Liver (tissue), 8 donors: ENCODE measurements at regions not wholly inside any gene's neighbourhood (a gene's known extent, or its start where the extent isn't known, plus 50 kb on each side); places are given as distances from the start of the nearest gene placed in this dataset.

Experiments used
- DNase-seq: peaks from one replicate; pipeline ENCODE4 v3.0.0-alpha.2; 2017; ENCODE audit warnings: low spot score
- H3K27ac ChIP-seq, 2 donors: one replicate each; pipeline ENCODE4 v1.7.0; 2013; ENCODE audit warnings: inconsistent platforms in 2 of 2, low read length in 2 of 2, control low read depth in 1 of 2, low read depth in 1 of 2, mild to moderate bottlenecking in 1 of 2
- H3K27me3 ChIP-seq, 4 donors: one replicate each; pipeline versions ENCODE4 v1.6.1 to v1.7.0; 2013; ENCODE audit warnings: low read length in 3 of 4, inconsistent platforms in 1 of 4, mild to moderate bottlenecking in 1 of 4, moderate library complexity in 1 of 4; ENCODE audit not compliant: control insufficient read depth in 4 of 4, insufficient read depth in 4 of 4
- H3K36me3 ChIP-seq, 4 donors: one replicate each; pipeline versions ENCODE4 v1.6.1 to v1.7.0; 2013; ENCODE audit warnings: low read length in 3 of 4, mild to moderate bottlenecking in 3 of 4, low read depth in 1 of 4, moderate library complexity in 1 of 4; ENCODE audit not compliant: control insufficient read depth in 4 of 4, insufficient read depth in 3 of 4
- H3K4me1 ChIP-seq, 4 donors: one replicate each; pipeline versions ENCODE4 v1.6.1 to v1.7.0; 2013; ENCODE audit warnings: low read length in 3 of 4, mild to moderate bottlenecking in 3 of 4, moderate library complexity in 1 of 4; ENCODE audit not compliant: control insufficient read depth in 4 of 4, insufficient read depth in 4 of 4
- H3K4me3 ChIP-seq, 3 donors: one replicate each; pipeline versions ENCODE4 v1.6.1 to v1.7.0; 2013; ENCODE audit warnings: low read length in 3 of 3, control low read depth in 1 of 3, low read depth in 1 of 3, mild to moderate bottlenecking in 1 of 3
- H3K9ac ChIP-seq, 2 donors: one replicate each; pipeline ENCODE4 v1.7.0; 2013; ENCODE audit warnings: low read length in 2 of 2, mild to moderate bottlenecking in 2 of 2, moderate library complexity in 2 of 2, control low read depth in 1 of 2, low read depth in 1 of 2
- H3K9me3 ChIP-seq, 4 donors: one replicate each; pipeline versions ENCODE4 v1.6.1 to v1.7.0; 2013; ENCODE audit warnings: low read length in 3 of 4; ENCODE audit not compliant: control insufficient read depth in 4 of 4
- EGR1 ChIP-seq, 2 donors: IDR thresholded peaks; 2 replicates each; pipeline ENCODE4 v1.6.1; 2016 to 2018; ENCODE audit warnings: antibody characterized with exemption in 2 of 2, low read depth in 2 of 2
- FOXA1 ChIP-seq: IDR thresholded peaks from 2 replicates; pipeline ENCODE4 v1.6.1; 2016; ENCODE audit warnings: antibody characterized with exemption
- FOXA2 ChIP-seq: IDR thresholded peaks from 2 replicates; pipeline ENCODE4 v1.6.1; 2016; ENCODE audit warnings: antibody characterized with exemption
- GABPA ChIP-seq, 2 donors: IDR thresholded peaks in 1 of 2; conservative IDR thresholded peaks in 1 of 2; 2 replicates each; pipeline ENCODE4 v1.6.1; 2016; ENCODE audit warnings: antibody characterized with exemption in 2 of 2, mild to moderate bottlenecking in 1 of 2, moderate library complexity in 1 of 2
- HNF4A ChIP-seq, 2 donors: conservative IDR thresholded peaks; 2 replicates each; pipeline ENCODE4 v1.6.1; 2016; ENCODE audit warnings: antibody characterized with exemption in 2 of 2, mild to moderate bottlenecking in 2 of 2
- HNF4G ChIP-seq: IDR thresholded peaks from 2 replicates; pipeline ENCODE4 v1.6.1; 2016; ENCODE audit warnings: antibody characterized with exemption
- JUND ChIP-seq, 2 donors: IDR thresholded peaks; 2 replicates each; pipeline ENCODE4 v1.6.1; 2016; ENCODE audit warnings: antibody characterized with exemption in 2 of 2
- NR2F2 ChIP-seq: IDR thresholded peaks from 2 replicates; pipeline ENCODE4 v1.6.1; 2016; ENCODE audit warnings: antibody characterized with exemption
- RAD21 ChIP-seq, 2 donors: IDR thresholded peaks; 2 replicates each; pipeline ENCODE4 v1.6.1; 2016; ENCODE audit warnings: antibody characterized with exemption in 2 of 2, mild to moderate bottlenecking in 2 of 2
- RXRA ChIP-seq, 2 donors: IDR thresholded peaks; 2 replicates each; pipeline ENCODE4 v1.6.1; 2017 to 2018; ENCODE audit warnings: antibody characterized with exemption in 2 of 2, mild to moderate bottlenecking in 1 of 2
- SP1 ChIP-seq: IDR thresholded peaks from 2 replicates; pipeline ENCODE4 v1.6.1; 2018; ENCODE audit warnings: antibody characterized with exemption, mild to moderate bottlenecking
- TAF1 ChIP-seq: conservative IDR thresholded peaks from 2 replicates; pipeline ENCODE4 v1.6.1; 2016; ENCODE audit warnings: antibody characterized with exemption, mild to moderate bottlenecking
- YY1 ChIP-seq: IDR thresholded peaks from 2 replicates; pipeline ENCODE4 v1.6.1; 2016; ENCODE audit warnings: antibody characterized with exemption, mild to moderate bottlenecking
- WGBS: extraction: QIAGEN DNeasy Blood & Tissue Kit; methylation state at CpG from one replicate; pipeline ENCODE4 v1.1.7; 2013; 5-methylcytosine and 5-hydroxymethylcytosine counted together
- TF ChIP-seq, protein P1 (sequence below): IDR thresholded peaks from 2 replicates; pipeline ENCODE4 v1.6.1; 2016; ENCODE audit warnings: antibody characterized with exemption
- TF ChIP-seq, protein P2 (sequence below): IDR thresholded peaks from 2 replicates; pipeline ENCODE4 v1.6.1; 2016; ENCODE audit warnings: antibody characterized with exemption
- TF ChIP-seq, protein P3 (sequence below): IDR thresholded peaks from 2 replicates; pipeline ENCODE4 v1.6.1; 2016; ENCODE audit warnings: antibody characterized with exemption, mild to moderate bottlenecking
- TF ChIP-seq, protein P4 (sequence below): fragments of 150-350 bp; IDR thresholded peaks from 2 replicates; pipeline ENCODE4 v1.5.1; 2017; ENCODE audit warnings: improper control_type of control experiment, low read depth, low read length; ENCODE audit not compliant: missing input control
- TF ChIP-seq, protein P5 (sequence below): IDR thresholded peaks from 2 replicates; pipeline ENCODE4 v1.6.1; 2016; ENCODE audit warnings: antibody characterized with exemption
- donor health status: healthy.
- donor health status: healthy.
- donor health status: healthy.
- donor health status: healthy.
- donor health status: healthy.

DNA sequence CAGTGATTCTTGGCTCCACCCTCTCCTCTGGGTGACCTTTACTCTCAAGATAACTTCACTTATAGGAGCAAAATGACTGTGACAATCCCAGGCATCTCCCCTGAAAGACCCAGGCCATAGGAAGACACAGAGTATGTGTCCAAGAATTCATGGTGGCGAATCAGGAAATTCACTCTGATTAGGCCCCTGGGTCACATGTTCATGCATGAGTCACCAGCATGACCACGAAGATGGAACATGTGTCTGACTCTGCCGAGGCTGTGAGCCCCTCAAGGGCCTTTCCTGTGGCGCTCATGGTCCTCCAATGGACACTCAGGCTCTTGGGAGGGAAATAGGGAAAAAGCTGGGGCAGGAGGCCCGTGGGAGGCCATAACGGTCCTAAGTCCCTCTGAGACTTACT lies 74.0 kb upstream of the TEX51 start:
- Histone ChIP-seq H3K4me1 (no peaks in the 10 kb centered on the region), H3K4me3 (no peak overlapping the region), H3K27me3 (no peaks in the 10 kb centered on the region), H3K27ac (no peak overlapping the region), H3K9me3 (no peaks in the 10 kb centered on the region), H3K9ac (no peak overlapping the region), H3K36me3 (no peaks in the 10 kb centered on the region)
- 78% methylated on average over 6 of the region's 6 CpGs for WGBS
- no peak for DNase-seq
- no peak for TF ChIP-seq FOXA1
- no peak for TF ChIP-seq NR2F2
- no peak for TF ChIP-seq HNF4G
- TF ChIP-seq RAD21 (IDR thresholded peaks at IDR 0.05) = no peak
- no peak for TF ChIP-seq TAF1
- TF ChIP-seq YY1 = no peak
- no peak for TF ChIP-seq FOXA2
- TF ChIP-seq, protein P1, sequence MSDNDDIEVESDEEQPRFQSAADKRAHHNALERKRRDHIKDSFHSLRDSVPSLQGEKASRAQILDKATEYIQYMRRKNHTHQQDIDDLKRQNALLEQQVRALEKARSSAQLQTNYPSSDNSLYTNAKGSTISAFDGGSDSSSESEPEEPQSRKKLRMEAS = no peak
- no peak for TF ChIP-seq EGR1 (IDR thresholded peaks at IDR 0.05; ENCODE audit: low read depth in 2 of 2)
- no peak for TF ChIP-seq RXRA (IDR thresholded peaks at IDR 0.05)
- TF ChIP-seq, protein P2, sequence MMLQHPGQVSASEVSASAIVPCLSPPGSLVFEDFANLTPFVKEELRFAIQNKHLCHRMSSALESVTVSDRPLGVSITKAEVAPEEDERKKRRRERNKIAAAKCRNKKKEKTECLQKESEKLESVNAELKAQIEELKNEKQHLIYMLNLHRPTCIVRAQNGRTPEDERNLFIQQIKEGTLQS = no peak
- TF ChIP-seq GABPA (IDR thresholded peaks at IDR 0.05 in 1 of 2, conservative IDR thresholded peaks at IDR 0.05 in 1 of 2) = no peak
- TF ChIP-seq SP1 = no peak
- TF ChIP-seq, protein P3, sequence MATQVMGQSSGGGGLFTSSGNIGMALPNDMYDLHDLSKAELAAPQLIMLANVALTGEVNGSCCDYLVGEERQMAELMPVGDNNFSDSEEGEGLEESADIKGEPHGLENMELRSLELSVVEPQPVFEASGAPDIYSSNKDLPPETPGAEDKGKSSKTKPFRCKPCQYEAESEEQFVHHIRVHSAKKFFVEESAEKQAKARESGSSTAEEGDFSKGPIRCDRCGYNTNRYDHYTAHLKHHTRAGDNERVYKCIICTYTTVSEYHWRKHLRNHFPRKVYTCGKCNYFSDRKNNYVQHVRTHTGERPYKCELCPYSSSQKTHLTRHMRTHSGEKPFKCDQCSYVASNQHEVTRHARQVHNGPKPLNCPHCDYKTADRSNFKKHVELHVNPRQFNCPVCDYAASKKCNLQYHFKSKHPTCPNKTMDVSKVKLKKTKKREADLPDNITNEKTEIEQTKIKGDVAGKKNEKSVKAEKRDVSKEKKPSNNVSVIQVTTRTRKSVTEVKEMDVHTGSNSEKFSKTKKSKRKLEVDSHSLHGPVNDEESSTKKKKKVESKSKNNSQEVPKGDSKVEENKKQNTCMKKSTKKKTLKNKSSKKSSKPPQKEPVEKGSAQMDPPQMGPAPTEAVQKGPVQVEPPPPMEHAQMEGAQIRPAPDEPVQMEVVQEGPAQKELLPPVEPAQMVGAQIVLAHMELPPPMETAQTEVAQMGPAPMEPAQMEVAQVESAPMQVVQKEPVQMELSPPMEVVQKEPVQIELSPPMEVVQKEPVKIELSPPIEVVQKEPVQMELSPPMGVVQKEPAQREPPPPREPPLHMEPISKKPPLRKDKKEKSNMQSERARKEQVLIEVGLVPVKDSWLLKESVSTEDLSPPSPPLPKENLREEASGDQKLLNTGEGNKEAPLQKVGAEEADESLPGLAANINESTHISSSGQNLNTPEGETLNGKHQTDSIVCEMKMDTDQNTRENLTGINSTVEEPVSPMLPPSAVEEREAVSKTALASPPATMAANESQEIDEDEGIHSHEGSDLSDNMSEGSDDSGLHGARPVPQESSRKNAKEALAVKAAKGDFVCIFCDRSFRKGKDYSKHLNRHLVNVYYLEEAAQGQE = no peak
- no peak for TF ChIP-seq HNF4A (conservative IDR thresholded peaks at IDR 0.05)
- TF ChIP-seq, protein P4, sequence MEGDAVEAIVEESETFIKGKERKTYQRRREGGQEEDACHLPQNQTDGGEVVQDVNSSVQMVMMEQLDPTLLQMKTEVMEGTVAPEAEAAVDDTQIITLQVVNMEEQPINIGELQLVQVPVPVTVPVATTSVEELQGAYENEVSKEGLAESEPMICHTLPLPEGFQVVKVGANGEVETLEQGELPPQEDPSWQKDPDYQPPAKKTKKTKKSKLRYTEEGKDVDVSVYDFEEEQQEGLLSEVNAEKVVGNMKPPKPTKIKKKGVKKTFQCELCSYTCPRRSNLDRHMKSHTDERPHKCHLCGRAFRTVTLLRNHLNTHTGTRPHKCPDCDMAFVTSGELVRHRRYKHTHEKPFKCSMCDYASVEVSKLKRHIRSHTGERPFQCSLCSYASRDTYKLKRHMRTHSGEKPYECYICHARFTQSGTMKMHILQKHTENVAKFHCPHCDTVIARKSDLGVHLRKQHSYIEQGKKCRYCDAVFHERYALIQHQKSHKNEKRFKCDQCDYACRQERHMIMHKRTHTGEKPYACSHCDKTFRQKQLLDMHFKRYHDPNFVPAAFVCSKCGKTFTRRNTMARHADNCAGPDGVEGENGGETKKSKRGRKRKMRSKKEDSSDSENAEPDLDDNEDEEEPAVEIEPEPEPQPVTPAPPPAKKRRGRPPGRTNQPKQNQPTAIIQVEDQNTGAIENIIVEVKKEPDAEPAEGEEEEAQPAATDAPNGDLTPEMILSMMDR = no peak
- TF ChIP-seq, protein P5, sequence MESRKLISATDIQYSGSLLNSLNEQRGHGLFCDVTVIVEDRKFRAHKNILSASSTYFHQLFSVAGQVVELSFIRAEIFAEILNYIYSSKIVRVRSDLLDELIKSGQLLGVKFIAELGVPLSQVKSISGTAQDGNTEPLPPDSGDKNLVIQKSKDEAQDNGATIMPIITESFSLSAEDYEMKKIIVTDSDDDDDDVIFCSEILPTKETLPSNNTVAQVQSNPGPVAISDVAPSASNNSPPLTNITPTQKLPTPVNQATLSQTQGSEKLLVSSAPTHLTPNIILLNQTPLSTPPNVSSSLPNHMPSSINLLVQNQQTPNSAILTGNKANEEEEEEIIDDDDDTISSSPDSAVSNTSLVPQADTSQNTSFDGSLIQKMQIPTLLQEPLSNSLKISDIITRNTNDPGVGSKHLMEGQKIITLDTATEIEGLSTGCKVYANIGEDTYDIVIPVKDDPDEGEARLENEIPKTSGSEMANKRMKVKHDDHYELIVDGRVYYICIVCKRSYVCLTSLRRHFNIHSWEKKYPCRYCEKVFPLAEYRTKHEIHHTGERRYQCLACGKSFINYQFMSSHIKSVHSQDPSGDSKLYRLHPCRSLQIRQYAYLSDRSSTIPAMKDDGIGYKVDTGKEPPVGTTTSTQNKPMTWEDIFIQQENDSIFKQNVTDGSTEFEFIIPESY = no peak
- no peak for TF ChIP-seq JUND (IDR thresholded peaks at IDR 0.05)

DNA sequence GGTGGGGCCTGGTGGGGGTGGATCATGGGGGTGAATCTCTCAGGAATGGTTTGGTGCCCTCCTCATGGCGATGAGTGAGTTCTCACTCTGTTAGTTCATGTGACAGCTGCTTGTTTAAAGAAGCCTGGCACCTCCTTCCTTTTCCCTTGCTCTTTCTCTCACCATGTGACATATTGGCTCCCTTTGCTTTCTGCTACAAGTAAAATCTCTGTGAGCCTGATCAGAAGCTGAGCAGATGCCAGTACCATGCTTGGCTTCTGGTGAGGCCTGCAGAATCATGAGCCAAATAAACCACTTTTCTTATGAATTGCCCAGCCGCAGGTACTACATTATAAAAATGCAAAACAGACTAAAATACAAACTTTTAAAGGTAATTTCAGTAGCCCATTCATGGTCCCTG lies 73.4 kb upstream of the TEX51 start:
- Histone ChIP-seq H3K9me3 (no peaks in the 10 kb centered on the region), H3K4me1 (no peaks in the 10 kb centered on the region), H3K36me3 (no peaks in the 10 kb centered on the region), H3K4me3 (no peak overlapping the region), H3K27me3 (no peaks in the 10 kb centered on the region), H3K9ac (no peak overlapping the region), H3K27ac (no peak overlapping the region)
- WGBS = 92% methylated on average over 2 of the region's 2 CpGs
- no peak for DNase-seq
- TF ChIP-seq HNF4A (conservative IDR thresholded peaks at IDR 0.05) (no peak), NR2F2 (no peak), FOXA1 (no peak), JUND (IDR thresholded peaks at IDR 0.05) (no peak), GABPA (IDR thresholded peaks at IDR 0.05 in 1 of 2, conservative IDR thresholded peaks at IDR 0.05 in 1 of 2) (no peak), EGR1 (IDR thresholded peaks at IDR 0.05; ENCODE audit: low read depth in 2 of 2) (no peak), YY1 (no peak), HNF4G (no peak)
- TF ChIP-seq, protein P3 = no peak
- TF ChIP-seq, protein P5 = no peak
